Gastroesophageal sphincter (tissue), 4 donors: ENCODE measurements at regions not wholly inside any gene's neighbourhood (a gene's known extent, or its start where the extent isn't known, plus 50 kb on each side); places are given as distances from the start of the nearest gene placed in this dataset.

Experiments
- ATAC-seq: fragments of 150-250 bp; one replicate; pipeline ENCODE4 v1.9.1; 2016; ENCODE audit warnings: mild to moderate bottlenecking, moderate library complexity
- H3K27ac ChIP-seq, 4 donors: fragments of 200-600 bp; sonication (generic) in 3 of 4; 1 replicate in 3 of 4; 2 replicates in 1 of 4; pipeline ENCODE4 v1.5.1; 2016 to 2019
- H3K27me3 ChIP-seq: fragments of 200-600 bp; sonication (generic); one replicate; pipeline ENCODE4 v1.5.1; 2019
- H3K36me3 ChIP-seq, 2 donors: fragments of 200-600 bp; sonication (generic); one replicate each; pipeline ENCODE4 v1.5.1; 2019; ENCODE audit warnings: control low read depth in 1 of 2
- H3K4me1 ChIP-seq, 3 donors: fragments of 200-600 bp; sonication (generic); 1 replicate in 2 of 3; 2 replicates in 1 of 3; pipeline ENCODE4 v1.5.1; 2016 to 2019; ENCODE audit warnings: control low read depth in 2 of 3
- H3K4me3 ChIP-seq, 2 donors: fragments of 200-600 bp; sonication (generic); one replicate each; pipeline ENCODE4 v1.5.1; 2019; ENCODE audit warnings: mild to moderate bottlenecking in 1 of 2, moderate library complexity in 1 of 2
- H3K9me3 ChIP-seq, 3 donors: fragments of 200-600 bp; sonication (generic); one replicate each; pipeline ENCODE4 v1.5.1; 2017 to 2019; ENCODE audit warnings: control low read depth in 2 of 3
- CTCF ChIP-seq, 4 experiments: fragments of 200-600 bp in 2 of 4; fragments of 450-650 bp in 2 of 4; sonication (generic) in 1 of 4; IDR thresholded peaks; one replicate each; pipeline ENCODE4 v1.5.1; 2017 to 2019; ENCODE audit warnings: antibody characterized with exemption in 4 of 4, mild to moderate bottlenecking in 2 of 4, moderate library complexity in 2 of 4
- EP300 ChIP-seq: sonication (generic); formaldehyde crosslinking; IDR thresholded peaks from one replicate; pipeline ENCODE4 v1.6.1; 2017; ENCODE audit warnings: antibody characterized with exemption, mild to moderate bottlenecking
- POLR2A ChIP-seq, 2 donors: fragments of 450-650 bp; IDR thresholded peaks; one replicate each; pipeline ENCODE4 v1.6.1; 2017; ENCODE audit warnings: antibody characterized with exemption in 2 of 2, mild to moderate bottlenecking in 2 of 2, moderate library complexity in 1 of 2
- POLR2AphosphoS5 ChIP-seq: sonication (generic); formaldehyde crosslinking; IDR thresholded peaks from one replicate; pipeline ENCODE4 v1.6.1; 2017; ENCODE audit warnings: antibody characterized with exemption
- WGBS, 2 donors: methylation state at CpG; one replicate each; pipeline ENCODE4 v1.1.5; 2018; ENCODE audit warnings: low coverage in 1 of 2; 5-methylcytosine and 5-hydroxymethylcytosine counted together

GRCh38 chr1:188420177-188420576, 1591.4 kb downstream of the PLA2G4A start:
- no peak for ATAC-seq
- Histone ChIP-seq H3K27ac (no peak overlapping the region), H3K4me1 (no peaks in the 10 kb centered on the region), H3K36me3 (no peaks in the 10 kb centered on the region), H3K9me3 (no peaks in the 10 kb centered on the region), H3K4me3 (no peak overlapping the region), H3K27me3 (no peaks in the 10 kb centered on the region)
- no peak for TF ChIP-seq POLR2A (IDR thresholded peaks at IDR 0.05)
- no peak for TF ChIP-seq POLR2AphosphoS5
- TF ChIP-seq EP300: no peak
- TF ChIP-seq CTCF (IDR thresholded peaks at IDR 0.05): no peak
- 67 to 88% methylated on average over 1 of the region's 1 CpG for WGBS, 2 donors

- H3K36me3 ChIP-seq: no peaks in the 10 kb centered on the region
- no peaks in the 10 kb centered on the region for H3K27me3 ChIP-seq
- H3K4me1 ChIP-seq: no peaks in the 10 kb centered on the region
- 58 to 86% methylated on average over 1 of the region's 1 CpG for WGBS, 2 donors
- TF ChIP-seq CTCF (IDR thresholded peaks at IDR 0.05) (no peak), POLR2A (IDR thresholded peaks at IDR 0.05) (no peak), EP300 (no peak), POLR2AphosphoS5 (no peak)
- ATAC-seq: no peak
- no peak overlapping the region for H3K4me3 ChIP-seq
- H3K9me3 ChIP-seq: no peaks in the 10 kb centered on the region
- no peak overlapping the region for H3K27ac ChIP-seq
Measured at GRCh38 chr1:188423073-188423472, 1594.3 kb downstream of the PLA2G4A start.

- no peak overlapping the region for H3K27ac ChIP-seq
- no peaks in the 10 kb centered on the region for H3K27me3 ChIP-seq
- H3K4me1 ChIP-seq: no peaks in the 10 kb centered on the region
- 85 to 100% methylated on average over 1 of the region's 1 CpG for WGBS, 2 donors
- H3K36me3 ChIP-seq: no peaks in the 10 kb centered on the region
- H3K9me3 ChIP-seq: no peaks in the 10 kb centered on the region
- H3K4me3 ChIP-seq: no peak overlapping the region
- no peak for ATAC-seq
- TF ChIP-seq POLR2AphosphoS5 (no peak), CTCF (IDR thresholded peaks at IDR 0.05) (no peak), EP300 (no peak), POLR2A (IDR thresholded peaks at IDR 0.05) (no peak)
Measured at GRCh38 chr1:188424176-188424575, 1595.4 kb downstream of the PLA2G4A start.

GRCh38 chr1:188425687-188426086, 1596.9 kb downstream of the PLA2G4A start:
- no peak overlapping the region for H3K27ac ChIP-seq
- no peaks in the 10 kb centered on the region for H3K36me3 ChIP-seq
- H3K4me1 ChIP-seq: no peaks in the 10 kb centered on the region
- no peak for TF ChIP-seq EP300
- TF ChIP-seq POLR2A (IDR thresholded peaks at IDR 0.05): no peak
- TF ChIP-seq POLR2AphosphoS5: no peak
- TF ChIP-seq CTCF (IDR thresholded peaks at IDR 0.05): no peak
- no peaks in the 10 kb centered on the region for H3K27me3 ChIP-seq
- H3K9me3 ChIP-seq: no peaks in the 10 kb centered on the region
- WGBS, 2 donors: 73 to 88% methylated on average over 3 of the region's 4 CpGs
- H3K4me3 ChIP-seq: no peak overlapping the region
- ATAC-seq: no peak

GRCh38 chr1:188426561-188426960, 1597.8 kb downstream of the PLA2G4A start:
- no peak overlapping the region for H3K27ac ChIP-seq
- no peak for ATAC-seq
- TF ChIP-seq EP300: no peak
- no peak for TF ChIP-seq CTCF (IDR thresholded peaks at IDR 0.05)
- TF ChIP-seq POLR2AphosphoS5: no peak
- TF ChIP-seq POLR2A (IDR thresholded peaks at IDR 0.05): no peak
- no peaks in the 10 kb centered on the region for H3K4me1 ChIP-seq
- H3K4me3 ChIP-seq: no peak overlapping the region
- no peaks in the 10 kb centered on the region for H3K27me3 ChIP-seq
- no peaks in the 10 kb centered on the region for H3K36me3 ChIP-seq
- H3K9me3 ChIP-seq: no peaks in the 10 kb centered on the region
